ENCODE measurements at regions not wholly inside any gene's neighbourhood (a gene's known extent, or its start where the extent isn't known, plus 50 kb on each side); places are given as distances from the start of the nearest gene placed in this dataset.
"Not testable (repeated sequence)": the region's sequence is repeated elsewhere in the genome, so short reads cannot be mapped to it uniquely, and the experiment has no call there.

GRCh38 chr5:11392-11791 lies 80.6 kb upstream of the PLEKHG4B start:
- H2AFZ ChIP-seq (ENCODE audit: low read depth, low read length); H3K36me3 ChIP-seq (ENCODE audit: control insufficient read depth in 1 of 2, insufficient read depth in 2 of 2, low read depth in 1 of 2, low read length in 2 of 2); H3K4me3 ChIP-seq (ENCODE audit: insufficient read depth in 1 of 2, low read depth in 1 of 2, low read length in 2 of 2); H2BK12ac ChIP-seq (ENCODE audit: low read length in 2 of 2); H2BK15ac ChIP-seq (ENCODE audit: low read depth, poor library complexity, severe bottlenecking); H3K18ac ChIP-seq (ENCODE audit: low read depth in 1 of 2, low read length in 2 of 2); H3K23ac ChIP-seq (ENCODE audit: low read length in 2 of 2); H3K9me3 ChIP-seq (ENCODE audit: control insufficient read depth, low read length); H3K27ac ChIP-seq (ENCODE audit: low read length, poor library complexity, severe bottlenecking); H3K9ac ChIP-seq (ENCODE audit: low read length); H4K8ac ChIP-seq (ENCODE audit: low read length); H3K79me1 ChIP-seq (replicated peaks; ENCODE audit: low read length, poor library complexity, severe bottlenecking); H3K4ac ChIP-seq (ENCODE audit: low read depth in 1 of 2, low read length in 2 of 2); H2BK120ac ChIP-seq (ENCODE audit: low read depth, low read length); H3K4me2 ChIP-seq (ENCODE audit: low read length, poor library complexity, severe bottlenecking); H2AK5ac ChIP-seq (ENCODE audit: low read length, severe bottlenecking); DNase-seq; H2BK5ac ChIP-seq (ENCODE audit: low read depth, low read length, poor library complexity, severe bottlenecking); H3K14ac ChIP-seq (ENCODE audit: low read length in 2 of 2); H3K27me3 ChIP-seq (ENCODE audit: control insufficient read depth in 1 of 2, insufficient read depth in 1 of 2, low read length in 2 of 2); H3K4me1 ChIP-seq (ENCODE audit: control insufficient read depth, insufficient read depth, low read depth, low read length); H4K91ac ChIP-seq (ENCODE audit: low read length): not testable (repeated sequence)

GRCh38 chr5:11898-12297 lies 80.1 kb upstream of the PLEKHG4B start:
- Histone ChIP-seq H3K23ac (ENCODE audit: low read length in 2 of 2) (no peak overlapping the region), H3K18ac (ENCODE audit: low read depth in 1 of 2, low read length in 2 of 2) (no peak overlapping the region), H3K36me3 (ENCODE audit: control insufficient read depth in 1 of 2, insufficient read depth in 2 of 2, low read depth in 1 of 2, low read length in 2 of 2) (no peaks in the 10 kb centered on the region), H3K4me3 (ENCODE audit: insufficient read depth in 1 of 2, low read depth in 1 of 2, low read length in 2 of 2) (no peak overlapping the region), H3K27ac (ENCODE audit: low read length, poor library complexity, severe bottlenecking) (no peak overlapping the region), H2BK120ac (ENCODE audit: low read depth, low read length) (no peak overlapping the region), H2BK15ac (ENCODE audit: low read depth, poor library complexity, severe bottlenecking) (no peak overlapping the region), H3K79me1 (replicated peaks; ENCODE audit: low read length, poor library complexity, severe bottlenecking) (no peaks in the 10 kb centered on the region), H2AFZ (ENCODE audit: low read depth, low read length) (no peak overlapping the region), H2BK12ac (ENCODE audit: low read length in 2 of 2) (no peak overlapping the region), H3K4ac (ENCODE audit: low read depth in 1 of 2, low read length in 2 of 2) (no peak overlapping the region), H2AK5ac (ENCODE audit: low read length, severe bottlenecking) (no peak overlapping the region), H3K27me3 (ENCODE audit: control insufficient read depth in 1 of 2, insufficient read depth in 1 of 2, low read length in 2 of 2) (no peaks in the 10 kb centered on the region), H3K9me3 (ENCODE audit: control insufficient read depth, low read length) (no peaks in the 10 kb centered on the region), H3K4me1 (ENCODE audit: control insufficient read depth, insufficient read depth, low read depth, low read length) (no peaks in the 10 kb centered on the region), H2BK5ac (ENCODE audit: low read depth, low read length, poor library complexity, severe bottlenecking) (no peak overlapping the region), H4K8ac (ENCODE audit: low read length) (no peak overlapping the region), H3K9ac (ENCODE audit: low read length) (no peak overlapping the region), H4K91ac (ENCODE audit: low read length) (no peak overlapping the region), H3K14ac (ENCODE audit: low read length in 2 of 2) (no peak overlapping the region), H3K4me2 (ENCODE audit: low read length, poor library complexity, severe bottlenecking) (no peak overlapping the region)
- peak; percentile 27 for DNase-seq
- WGBS = 98% methylated on average over 12 of the region's 12 CpGs

GRCh38 chr5:13234-13633 lies 78.7 kb upstream of the PLEKHG4B start:
- no peaks in the 10 kb centered on the region for H3K9me3 ChIP-seq (ENCODE audit: control insufficient read depth, low read length)
- no peak overlapping the region for H2BK5ac ChIP-seq (ENCODE audit: low read depth, low read length, poor library complexity, severe bottlenecking)
- no peak overlapping the region for H2AK5ac ChIP-seq (ENCODE audit: low read length, severe bottlenecking)
- H3K4me1 ChIP-seq (ENCODE audit: control insufficient read depth, insufficient read depth, low read depth, low read length) = no peaks in the 10 kb centered on the region
- no peak overlapping the region for H2BK15ac ChIP-seq (ENCODE audit: low read depth, poor library complexity, severe bottlenecking)
- no peak overlapping the region for H4K91ac ChIP-seq (ENCODE audit: low read length)
- H3K79me1 ChIP-seq (replicated peaks; ENCODE audit: low read length, poor library complexity, severe bottlenecking) = no peaks in the 10 kb centered on the region
- no peak overlapping the region for H2AFZ ChIP-seq (ENCODE audit: low read depth, low read length)
- H3K4me2 ChIP-seq (ENCODE audit: low read length, poor library complexity, severe bottlenecking) = no peak overlapping the region
- H3K36me3 ChIP-seq (ENCODE audit: control insufficient read depth in 1 of 2, insufficient read depth in 2 of 2, low read depth in 1 of 2, low read length in 2 of 2) = no peaks in the 10 kb centered on the region
- H3K27ac ChIP-seq (ENCODE audit: low read length, poor library complexity, severe bottlenecking) = no peak overlapping the region
- H2BK120ac ChIP-seq (ENCODE audit: low read depth, low read length) = no peak overlapping the region
- no peak overlapping the region for H3K4me3 ChIP-seq (ENCODE audit: insufficient read depth in 1 of 2, low read depth in 1 of 2, low read length in 2 of 2)
- no peak for DNase-seq
- no peaks in the 10 kb centered on the region for H3K27me3 ChIP-seq (ENCODE audit: control insufficient read depth in 1 of 2, insufficient read depth in 1 of 2, low read length in 2 of 2)
- H3K23ac ChIP-seq (ENCODE audit: low read length in 2 of 2) = no peak overlapping the region
- H3K9ac ChIP-seq (ENCODE audit: low read length) = no peak overlapping the region
- H2BK12ac ChIP-seq (ENCODE audit: low read length in 2 of 2) = no peak overlapping the region
- no peak overlapping the region for H3K18ac ChIP-seq (ENCODE audit: low read depth in 1 of 2, low read length in 2 of 2)
- H4K8ac ChIP-seq (ENCODE audit: low read length) = no peak overlapping the region
- no peak overlapping the region for H3K4ac ChIP-seq (ENCODE audit: low read depth in 1 of 2, low read length in 2 of 2)
- WGBS = 65% methylated on average over 5 of the region's 7 CpGs
- H3K14ac ChIP-seq (ENCODE audit: low read length in 2 of 2) = no peak overlapping the region

- not testable (repeated sequence) for H4K8ac ChIP-seq (ENCODE audit: low read length); H3K36me3 ChIP-seq (ENCODE audit: control insufficient read depth in 1 of 2, insufficient read depth in 2 of 2, low read depth in 1 of 2, low read length in 2 of 2); H3K9me3 ChIP-seq (ENCODE audit: control insufficient read depth, low read length); H3K18ac ChIP-seq (ENCODE audit: low read depth in 1 of 2, low read length in 2 of 2); H3K4me1 ChIP-seq (ENCODE audit: control insufficient read depth, insufficient read depth, low read depth, low read length); H3K9ac ChIP-seq (ENCODE audit: low read length); H3K4me3 ChIP-seq (ENCODE audit: insufficient read depth in 1 of 2, low read depth in 1 of 2, low read length in 2 of 2); H3K27me3 ChIP-seq (ENCODE audit: control insufficient read depth in 1 of 2, insufficient read depth in 1 of 2, low read length in 2 of 2); H2AFZ ChIP-seq (ENCODE audit: low read depth, low read length); H3K4ac ChIP-seq (ENCODE audit: low read depth in 1 of 2, low read length in 2 of 2); H4K91ac ChIP-seq (ENCODE audit: low read length); H3K14ac ChIP-seq (ENCODE audit: low read length in 2 of 2); DNase-seq; H3K4me2 ChIP-seq (ENCODE audit: low read length, poor library complexity, severe bottlenecking); H2BK12ac ChIP-seq (ENCODE audit: low read length in 2 of 2); H3K79me1 ChIP-seq (replicated peaks; ENCODE audit: low read length, poor library complexity, severe bottlenecking); H3K23ac ChIP-seq (ENCODE audit: low read length in 2 of 2); H2BK5ac ChIP-seq (ENCODE audit: low read depth, low read length, poor library complexity, severe bottlenecking); H2BK15ac ChIP-seq (ENCODE audit: low read depth, poor library complexity, severe bottlenecking); H2BK120ac ChIP-seq (ENCODE audit: low read depth, low read length)
- Histone ChIP-seq H3K27ac (ENCODE audit: low read length, poor library complexity, severe bottlenecking) (peak overlapping the region; percentile 42), H2AK5ac (ENCODE audit: low read length, severe bottlenecking) (peak overlapping the region; percentile 73)
- no CpG with 5 or more reads among the region's 2 CpGs for WGBS
Observed at GRCh38 chr5:14676-15075, 77.3 kb upstream of the PLEKHG4B start.
